ENCODE measurements at regions not wholly inside any gene's neighbourhood (a gene's known extent, or its start where the extent isn't known, plus 50 kb on each side); places are given as distances from the start of the nearest gene placed in this dataset.
A peak's percentile ranks its signal among the peaks of the same experiment; 100 is the strongest.

DNA sequence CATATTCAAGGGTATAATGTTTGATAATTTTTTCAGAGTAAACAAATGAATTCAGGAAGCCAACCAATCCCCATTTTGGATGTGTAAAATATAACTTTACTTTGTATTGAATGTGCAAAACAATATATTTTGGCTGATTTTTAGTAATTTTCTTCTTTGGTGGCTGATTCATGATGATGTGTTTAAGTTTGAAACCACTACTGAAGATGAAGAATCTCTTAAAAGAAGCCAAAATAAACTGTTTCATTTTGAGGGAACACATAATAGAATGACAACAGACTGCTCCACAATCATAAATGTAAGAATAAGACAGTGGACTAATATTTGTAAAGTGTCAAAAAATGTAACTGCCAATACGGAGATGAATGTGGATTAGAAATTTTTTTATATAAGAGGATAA is 52.5 kb upstream of the TRIM43 start:
- no peak for ATAC-seq (ENCODE audit: poor library complexity)
- no peak overlapping the region for H3K27ac ChIP-seq (ENCODE audit: low read depth in 1 of 2, low read length in 2 of 2)
- H3K4me3 ChIP-seq (ENCODE audit: low read length) = no peak overlapping the region
- CTCF ChIA-PET = no interaction called here
- no peaks in the 10 kb centered on the region for H3K9me3 ChIP-seq (ENCODE audit: control insufficient read depth in 1 of 2, insufficient read depth in 1 of 2, low read length in 2 of 2)
- DNase-seq = no peak
- POLR2A ChIA-PET = no interaction called here
- no peaks in the 10 kb centered on the region for H3K4me1 ChIP-seq (ENCODE audit: insufficient read depth, low read length)
- H3K27me3 Mint-ChIP-seq = no peaks in the 10 kb centered on the region
- no peak for TF ChIP-seq CTCF (IDR thresholded peaks at IDR 0.05)
- H3K9me3 Mint-ChIP-seq = peaks cover 14% of the 10 kb centered on the region
- H3K36me3 Mint-ChIP-seq (ENCODE audit: low read depth) = no peaks in the 10 kb centered on the region
- H3K4me1 Mint-ChIP-seq (ENCODE audit: low read depth) = no peaks in the 10 kb centered on the region
- H3K27ac Mint-ChIP-seq = no peak overlapping the region
- H3K27me3 ChIP-seq (ENCODE audit: control insufficient read depth in 1 of 2, insufficient read depth in 2 of 2, low read length in 2 of 2) = no peaks in the 10 kb centered on the region
- intact Hi-C loops (cut with DNase I, micrococcal nuclease) = no loop called here
- no peak overlapping the region for H3K4me3 Mint-ChIP-seq
- H3K36me3 ChIP-seq (ENCODE audit: insufficient read depth, low read length) = no peaks in the 10 kb centered on the region

DNA sequence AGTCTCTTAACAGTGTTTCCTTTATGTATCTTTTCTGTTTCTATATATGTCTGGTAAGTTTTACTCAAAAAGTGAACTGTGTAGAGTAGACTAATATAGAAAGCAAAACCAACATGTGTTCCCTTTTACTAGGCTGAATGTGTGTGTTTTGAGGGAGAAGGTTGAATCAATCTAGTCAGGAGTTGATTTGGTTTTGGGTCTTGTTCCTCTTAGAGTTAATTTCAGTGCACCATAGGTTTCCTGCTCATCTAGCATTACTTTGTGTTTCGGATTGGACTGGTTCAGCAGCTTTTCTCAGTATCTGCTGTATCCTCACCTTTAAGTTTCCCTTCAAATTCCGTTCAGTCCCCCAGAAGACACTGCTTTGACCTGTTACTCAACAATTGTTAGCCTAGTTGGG is 52.0 kb upstream of the TRIM43 start:
- Mint-ChIP-seq H3K9me3 (peaks cover 14% of the 10 kb centered on the region), H3K27ac (no peak overlapping the region), H3K4me1 (ENCODE audit: low read depth) (no peaks in the 10 kb centered on the region), H3K36me3 (ENCODE audit: low read depth) (no peaks in the 10 kb centered on the region), H3K27me3 (no peaks in the 10 kb centered on the region), H3K4me3 (no peak overlapping the region)
- Histone ChIP-seq H3K4me1 (ENCODE audit: insufficient read depth, low read length) (no peaks in the 10 kb centered on the region), H3K27me3 (ENCODE audit: control insufficient read depth in 1 of 2, insufficient read depth in 2 of 2, low read length in 2 of 2) (no peaks in the 10 kb centered on the region), H3K9me3 (ENCODE audit: control insufficient read depth in 1 of 2, insufficient read depth in 1 of 2, low read length in 2 of 2) (no peaks in the 10 kb centered on the region), H3K27ac (ENCODE audit: low read depth in 1 of 2, low read length in 2 of 2) (no peak overlapping the region), H3K4me3 (ENCODE audit: low read length) (no peak overlapping the region), H3K36me3 (ENCODE audit: insufficient read depth, low read length) (no peaks in the 10 kb centered on the region)
- CTCF ChIA-PET = no interaction called here
- ATAC-seq (ENCODE audit: poor library complexity) = no peak
- intact Hi-C loops (cut with DNase I, micrococcal nuclease) = no loop called here
- TF ChIP-seq CTCF (IDR thresholded peaks at IDR 0.05) = no peak
- POLR2A ChIA-PET = no interaction called here
- DNase-seq = peak in 1 of 14 experiments; percentile 9
